Activated CD8-positive, alpha-beta T cell treated with anti-CD3 and anti-CD28 coated beads for 36 hours (primary cell): ENCODE measurements at regions not wholly inside any gene's neighbourhood (a gene's known extent, or its start where the extent isn't known, plus 50 kb on each side); places are given as distances from the start of the nearest gene placed in this dataset.

Source experiments
- ATAC-seq: fragments of 200-7000 bp; cut with Tn5 transposase; one replicate; pipeline ENCODE4 v1.10.0; 2021; ENCODE audit warnings: mild to moderate bottlenecking, moderate library complexity
- CTCF ChIA-PET: fragments of 350-600 bp; sonication (Branson Sonifier 250); formaldehyde crosslinking; loops from one replicate; lab custom pipeline; 2021; ENCODE audit warnings: antibody characterized with exemption; lab: Charles Lee
- POLR2A ChIA-PET: fragments of 350-600 bp; sonication (Branson Sonifier 250); formaldehyde crosslinking; loops from one replicate; lab custom pipeline; 2021; ENCODE audit warnings: antibody characterized with exemption; lab: Charles Lee
- DNase-seq: peaks from one replicate; pipeline ENCODE4 v3.0.0-alpha.2; 2020
- H3K27ac Mint-ChIP-seq: one replicate; pipeline ENCODE4 v1.8.0; 2021; ENCODE audit warnings: mild to moderate bottlenecking, mixed read lengths
- H3K27me3 Mint-ChIP-seq: one replicate; pipeline ENCODE4 v1.8.0; 2021; ENCODE audit warnings: mixed read lengths
- H3K36me3 Mint-ChIP-seq: one replicate; pipeline ENCODE4 v1.8.0; 2021; ENCODE audit warnings: low read depth, mixed read lengths
- H3K4me1 Mint-ChIP-seq: one replicate; pipeline ENCODE4 v1.8.0; 2021; ENCODE audit warnings: low read depth, mixed read lengths
- H3K4me3 Mint-ChIP-seq: one replicate; pipeline ENCODE4 v1.8.0; 2021; ENCODE audit warnings: mild to moderate bottlenecking, moderate library complexity, mixed read lengths
- H3K9me3 Mint-ChIP-seq: one replicate; pipeline ENCODE4 v1.8.0; 2021; ENCODE audit warnings: mixed read lengths
- intact Hi-C: fragments of 100-400 bp; cut with micrococcal nuclease; formaldehyde crosslinking; loops from one replicate; pipeline ENCODE4 v1.10.0; 2022
- TF ChIP-seq, protein P1 (sequence below): fragments of 200-600 bp; IDR thresholded peaks from one replicate; pipeline ENCODE4 v1.8.0; 2022; ENCODE audit warnings: antibody characterized with exemption, mild to moderate bottlenecking

DNA sequence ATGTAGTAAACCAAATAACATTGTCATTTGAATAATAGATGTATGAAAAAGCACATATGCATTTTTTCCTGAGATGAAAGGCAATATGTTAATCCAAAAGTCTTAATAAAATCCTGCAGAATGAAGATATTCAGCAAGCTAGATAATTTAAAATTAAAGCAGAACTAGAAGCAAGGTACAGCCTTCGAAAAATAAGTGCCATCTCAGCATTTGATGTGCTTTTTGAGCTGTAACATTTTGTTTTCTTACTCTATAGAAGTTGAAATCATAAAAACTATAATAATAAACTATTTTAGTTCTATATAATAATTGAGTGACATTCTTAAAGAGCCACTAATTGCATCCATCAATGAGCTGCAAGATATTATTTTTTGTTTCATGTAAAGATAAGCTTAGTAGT lies 410.4 kb upstream of the TRAM1L1 start:
- CTCF ChIA-PET, result no interaction called here
- intact Hi-C loops, result no loop called here

DNA sequence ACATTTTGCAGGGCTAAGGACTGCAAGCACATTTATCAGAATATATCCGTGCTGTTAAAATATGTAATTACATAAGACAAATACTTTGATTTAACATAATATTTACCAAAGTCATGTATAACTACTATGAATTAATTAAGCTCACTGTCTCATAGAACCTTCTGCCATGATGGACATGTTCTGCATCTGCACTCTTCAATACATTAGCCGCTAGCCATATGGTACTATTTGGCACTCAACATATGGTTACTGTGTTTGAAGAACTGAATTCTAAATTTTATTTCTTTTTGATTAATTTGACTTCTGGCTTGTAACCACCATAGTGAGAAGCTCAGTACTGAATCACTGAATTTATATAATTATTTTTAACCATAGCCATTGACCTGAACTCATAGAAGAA lies 427.0 kb upstream of the TRAM1L1 start:
- H3K4me3 Mint-ChIP-seq, result no peak overlapping the region
- DNase-seq (no peak), ATAC-seq (no peak)
- ChIA-PET POLR2A (no interaction called here), CTCF (no interaction called here)
- no peaks in the 10 kb centered on the region for H3K27me3 Mint-ChIP-seq
- H3K4me1 Mint-ChIP-seq, result no peaks in the 10 kb centered on the region
- no peak overlapping the region for H3K27ac Mint-ChIP-seq
- intact Hi-C loops, result no loop called here
- no peaks in the 10 kb centered on the region for H3K9me3 Mint-ChIP-seq
- H3K36me3 Mint-ChIP-seq, result no peaks in the 10 kb centered on the region
- TF ChIP-seq, protein P1, sequence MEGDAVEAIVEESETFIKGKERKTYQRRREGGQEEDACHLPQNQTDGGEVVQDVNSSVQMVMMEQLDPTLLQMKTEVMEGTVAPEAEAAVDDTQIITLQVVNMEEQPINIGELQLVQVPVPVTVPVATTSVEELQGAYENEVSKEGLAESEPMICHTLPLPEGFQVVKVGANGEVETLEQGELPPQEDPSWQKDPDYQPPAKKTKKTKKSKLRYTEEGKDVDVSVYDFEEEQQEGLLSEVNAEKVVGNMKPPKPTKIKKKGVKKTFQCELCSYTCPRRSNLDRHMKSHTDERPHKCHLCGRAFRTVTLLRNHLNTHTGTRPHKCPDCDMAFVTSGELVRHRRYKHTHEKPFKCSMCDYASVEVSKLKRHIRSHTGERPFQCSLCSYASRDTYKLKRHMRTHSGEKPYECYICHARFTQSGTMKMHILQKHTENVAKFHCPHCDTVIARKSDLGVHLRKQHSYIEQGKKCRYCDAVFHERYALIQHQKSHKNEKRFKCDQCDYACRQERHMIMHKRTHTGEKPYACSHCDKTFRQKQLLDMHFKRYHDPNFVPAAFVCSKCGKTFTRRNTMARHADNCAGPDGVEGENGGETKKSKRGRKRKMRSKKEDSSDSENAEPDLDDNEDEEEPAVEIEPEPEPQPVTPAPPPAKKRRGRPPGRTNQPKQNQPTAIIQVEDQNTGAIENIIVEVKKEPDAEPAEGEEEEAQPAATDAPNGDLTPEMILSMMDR, result no peak

More for the DNA sequence above, 410.4 kb upstream of the TRAM1L1 start:
- H3K4me3 Mint-ChIP-seq, result no peak overlapping the region
- no peaks in the 10 kb centered on the region for H3K9me3 Mint-ChIP-seq
- no peaks in the 10 kb centered on the region for H3K36me3 Mint-ChIP-seq
- no peak overlapping the region for H3K27ac Mint-ChIP-seq
- no peak for ATAC-seq
- POLR2A ChIA-PET, result no interaction called here
- DNase-seq, result no peak
- no peaks in the 10 kb centered on the region for H3K27me3 Mint-ChIP-seq
- H3K4me1 Mint-ChIP-seq, result no peaks in the 10 kb centered on the region
- TF ChIP-seq, protein P1, result no peak

GRCh38 chr4:117514391-117515175 lies 429.2 kb upstream of the TRAM1L1 start:
- no peak overlapping the region for H3K27ac Mint-ChIP-seq

GRCh38 chr4:117515921-117516320 lies 430.5 kb upstream of the TRAM1L1 start:
- Mint-ChIP-seq H3K36me3 (no peaks in the 10 kb centered on the region), H3K27me3 (no peaks in the 10 kb centered on the region), H3K4me3 (no peak overlapping the region), H3K4me1 (no peaks in the 10 kb centered on the region), H3K9me3 (peaks cover 16% of the 10 kb centered on the region), H3K27ac (no peak overlapping the region)
- TF ChIP-seq, protein P1, result no peak
- intact Hi-C loops, result no loop called here
- ATAC-seq (no peak), DNase-seq (no peak)
- ChIA-PET CTCF (no interaction called here), POLR2A (no interaction called here)

More at GRCh38 chr4:117514391-117515175, 429.2 kb upstream of the TRAM1L1 start:
- Mint-ChIP-seq H3K9me3 (peaks cover 14% of the 10 kb centered on the region), H3K36me3 (no peaks in the 10 kb centered on the region), H3K4me1 (no peaks in the 10 kb centered on the region), H3K27me3 (no peaks in the 10 kb centered on the region), H3K4me3 (no peak overlapping the region)
- ATAC-seq, result no peak
- POLR2A ChIA-PET, result no interaction called here
- intact Hi-C loops, result no loop called here
- DNase-seq, result no peak
- CTCF ChIA-PET, result no interaction called here
- TF ChIP-seq, protein P1, result no peak

- ChIA-PET POLR2A (no interaction called here), CTCF (no interaction called here)
- peaks cover 2% of the 10 kb centered on the region for H3K9me3 Mint-ChIP-seq
- TF ChIP-seq, protein P1, result no peak
- no peak for DNase-seq
- no peak overlapping the region for H3K27ac Mint-ChIP-seq
- no peak for ATAC-seq
- H3K27me3 Mint-ChIP-seq, result no peaks in the 10 kb centered on the region
- no peaks in the 10 kb centered on the region for H3K4me1 Mint-ChIP-seq
- no peaks in the 10 kb centered on the region for H3K36me3 Mint-ChIP-seq
- no peak overlapping the region for H3K4me3 Mint-ChIP-seq
- intact Hi-C loops, result no loop called here
Observed at GRCh38 chr4:117527601-117528000, 442.2 kb upstream of the TRAM1L1 start.
